IMR-90 (cell line): ENCODE measurements at regions not wholly inside any gene's neighbourhood (a gene's known extent, or its start where the extent isn't known, plus 50 kb on each side); places are given as distances from the start of the nearest gene placed in this dataset.
"Not testable (repeated sequence)": the region's sequence is repeated elsewhere in the genome, so short reads cannot be mapped to it uniquely, and the experiment has no call there.

Source experiments
- BHLHE40 ChIP-seq: fragments of 150-350 bp; IDR thresholded peaks from 2 replicates; pipeline ENCODE4 v1.6.1; 2016; ENCODE audit warnings: mild to moderate bottlenecking, low read depth, low read length
- CEBPB ChIP-seq: IDR thresholded peaks from 2 replicates; pipeline ENCODE4 v1.6.1; 2012; ENCODE audit warnings: low read depth, low read length, improper control_type of control experiment
- CHD1 ChIP-seq: IDR thresholded peaks from 2 replicates; pipeline ENCODE4 v1.6.1; 2012; ENCODE audit warnings: low read depth, low read length, improper control_type of control experiment
- FOS ChIP-seq: fragments of 150-350 bp; IDR thresholded peaks from 2 replicates; pipeline ENCODE4 v1.6.1; 2016; ENCODE audit warnings: low read depth, low read length
- MAZ ChIP-seq: IDR thresholded peaks from 2 replicates; pipeline ENCODE4 v1.6.1; 2012; ENCODE audit warnings: low read depth, mild to moderate bottlenecking, low read length, improper control_type of control experiment, moderate library complexity, borderline replicate concordance
- MXI1 ChIP-seq: IDR thresholded peaks from 2 replicates; pipeline ENCODE4 v1.6.1; 2012; ENCODE audit warnings: low read depth, mild to moderate bottlenecking, low read length, moderate library complexity, borderline replicate concordance
- NFE2L2 ChIP-seq: fragments of 150-350 bp; IDR thresholded peaks from 2 replicates; pipeline ENCODE4 v1.6.1; 2016; ENCODE audit warnings: low read depth, mild to moderate bottlenecking, low read length
- POLR2A ChIP-seq: IDR thresholded peaks from 2 replicates; pipeline ENCODE4 v1.6.1; 2012; ENCODE audit warnings: mild to moderate bottlenecking, low read depth, low read length
- RAD21 ChIP-seq: IDR thresholded peaks from 2 replicates; pipeline ENCODE4 v1.6.1; 2012; ENCODE audit warnings: low read length, improper control_type of control experiment
- RFX5 ChIP-seq: IDR thresholded peaks from 2 replicates; pipeline ENCODE4 v1.8.0; 2012; ENCODE audit warnings: low read depth, mild to moderate bottlenecking, low read length, moderate library complexity
- TF ChIP-seq, protein P1 (sequence below): conservative IDR thresholded peaks from 2 replicates; pipeline ENCODE4 v1.5.1; 2012; ENCODE audit warnings: mild to moderate bottlenecking, low read depth, low read length, improper control_type of control experiment
- TF ChIP-seq, protein P2 (sequence below): fragments of 150-350 bp; IDR thresholded peaks from 2 replicates; pipeline ENCODE4 v1.6.1; 2017; ENCODE audit warnings: mild to moderate bottlenecking, antibody characterized with exemption, low read length, low read depth
- TF ChIP-seq, protein P3 (sequence below): fragments of 150-350 bp; IDR thresholded peaks from 2 replicates; pipeline ENCODE4 v1.6.1; 2016; ENCODE audit warnings: low read depth, mild to moderate bottlenecking, low read length, moderate library complexity, borderline replicate concordance

DNA sequence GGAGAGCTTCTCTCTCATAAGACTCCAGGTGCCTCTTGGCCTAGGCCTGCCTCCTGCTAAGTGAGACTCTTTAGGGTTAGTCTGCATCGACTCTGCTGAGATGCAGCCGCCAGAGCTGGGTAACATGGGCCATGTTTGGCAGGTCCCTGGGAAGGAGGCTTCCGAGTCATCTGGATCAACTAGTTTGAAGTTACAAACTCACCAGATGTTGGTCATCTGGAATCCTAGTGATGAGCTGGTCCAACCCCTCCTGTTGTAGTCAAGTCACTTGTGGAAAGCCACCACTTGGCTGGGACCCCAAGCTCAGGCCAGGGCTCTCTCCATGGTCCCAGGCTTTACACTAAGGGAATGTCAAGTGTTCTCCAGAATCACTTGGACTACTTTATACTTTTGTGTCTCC lies 143.4 kb downstream of the ADRA2C start:
- TF ChIP-seq, protein P1, sequence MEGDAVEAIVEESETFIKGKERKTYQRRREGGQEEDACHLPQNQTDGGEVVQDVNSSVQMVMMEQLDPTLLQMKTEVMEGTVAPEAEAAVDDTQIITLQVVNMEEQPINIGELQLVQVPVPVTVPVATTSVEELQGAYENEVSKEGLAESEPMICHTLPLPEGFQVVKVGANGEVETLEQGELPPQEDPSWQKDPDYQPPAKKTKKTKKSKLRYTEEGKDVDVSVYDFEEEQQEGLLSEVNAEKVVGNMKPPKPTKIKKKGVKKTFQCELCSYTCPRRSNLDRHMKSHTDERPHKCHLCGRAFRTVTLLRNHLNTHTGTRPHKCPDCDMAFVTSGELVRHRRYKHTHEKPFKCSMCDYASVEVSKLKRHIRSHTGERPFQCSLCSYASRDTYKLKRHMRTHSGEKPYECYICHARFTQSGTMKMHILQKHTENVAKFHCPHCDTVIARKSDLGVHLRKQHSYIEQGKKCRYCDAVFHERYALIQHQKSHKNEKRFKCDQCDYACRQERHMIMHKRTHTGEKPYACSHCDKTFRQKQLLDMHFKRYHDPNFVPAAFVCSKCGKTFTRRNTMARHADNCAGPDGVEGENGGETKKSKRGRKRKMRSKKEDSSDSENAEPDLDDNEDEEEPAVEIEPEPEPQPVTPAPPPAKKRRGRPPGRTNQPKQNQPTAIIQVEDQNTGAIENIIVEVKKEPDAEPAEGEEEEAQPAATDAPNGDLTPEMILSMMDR = not testable (repeated sequence)
- TF ChIP-seq, protein P2, sequence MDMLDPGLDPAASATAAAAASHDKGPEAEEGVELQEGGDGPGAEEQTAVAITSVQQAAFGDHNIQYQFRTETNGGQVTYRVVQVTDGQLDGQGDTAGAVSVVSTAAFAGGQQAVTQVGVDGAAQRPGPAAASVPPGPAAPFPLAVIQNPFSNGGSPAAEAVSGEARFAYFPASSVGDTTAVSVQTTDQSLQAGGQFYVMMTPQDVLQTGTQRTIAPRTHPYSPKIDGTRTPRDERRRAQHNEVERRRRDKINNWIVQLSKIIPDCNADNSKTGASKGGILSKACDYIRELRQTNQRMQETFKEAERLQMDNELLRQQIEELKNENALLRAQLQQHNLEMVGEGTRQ = not testable (repeated sequence)
- not testable (repeated sequence) for TF ChIP-seq MXI1, POLR2A, MAZ, BHLHE40, CHD1, RAD21, FOS, NFE2L2, CEBPB, RFX5
- TF ChIP-seq, protein P3, sequence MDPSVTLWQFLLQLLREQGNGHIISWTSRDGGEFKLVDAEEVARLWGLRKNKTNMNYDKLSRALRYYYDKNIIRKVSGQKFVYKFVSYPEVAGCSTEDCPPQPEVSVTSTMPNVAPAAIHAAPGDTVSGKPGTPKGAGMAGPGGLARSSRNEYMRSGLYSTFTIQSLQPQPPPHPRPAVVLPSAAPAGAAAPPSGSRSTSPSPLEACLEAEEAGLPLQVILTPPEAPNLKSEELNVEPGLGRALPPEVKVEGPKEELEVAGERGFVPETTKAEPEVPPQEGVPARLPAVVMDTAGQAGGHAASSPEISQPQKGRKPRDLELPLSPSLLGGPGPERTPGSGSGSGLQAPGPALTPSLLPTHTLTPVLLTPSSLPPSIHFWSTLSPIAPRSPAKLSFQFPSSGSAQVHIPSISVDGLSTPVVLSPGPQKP = not testable (repeated sequence)
